ENCODE measurements at regions not wholly inside any gene's neighbourhood (a gene's known extent, or its start where the extent isn't known, plus 50 kb on each side); places are given as distances from the start of the nearest gene placed in this dataset.

DNA sequence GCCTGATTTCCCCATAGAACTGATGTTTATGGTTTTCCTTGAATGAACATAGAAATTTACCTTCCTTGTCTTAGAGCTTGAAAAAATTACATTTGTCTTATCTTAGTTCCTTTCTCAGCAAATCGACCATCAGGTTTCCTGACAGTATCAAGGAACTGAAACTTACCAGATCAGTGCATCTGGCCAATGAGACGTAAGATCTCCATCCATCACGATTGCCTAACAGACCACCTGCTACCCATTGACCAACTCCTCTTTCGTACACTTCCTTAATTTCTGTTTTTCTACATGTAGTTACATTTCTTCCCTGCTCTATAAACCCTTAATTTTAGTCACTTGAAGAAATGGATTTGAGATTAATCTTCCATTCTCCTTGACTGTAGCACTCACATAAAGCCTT lies 57.4 kb upstream of the TMPRSS15 start:
- 80 to 85% methylated on average over 4 of the region's 4 CpGs for WGBS, 2 donors
- no peak overlapping the region for H3K27ac ChIP-seq
- H3K9me3 ChIP-seq = no peaks in the 10 kb centered on the region
- intact Hi-C loops (cut with DNase I; ENCODE audit: low total_unique reads) = no loop called here
- H3K4me3 ChIP-seq = no peak overlapping the region
- no peaks in the 10 kb centered on the region for H3K36me3 ChIP-seq (ENCODE audit: low read depth, missing control alignments)
- no peaks in the 10 kb centered on the region for H3K27me3 ChIP-seq
- DNase-seq = no peak
- H3K4me1 ChIP-seq = no peaks in the 10 kb centered on the region
- TF ChIP-seq CTCF (IDR thresholded peaks at IDR 0.05) (no peak), POLR2A (IDR thresholded peaks at IDR 0.05) (no peak)

DNA sequence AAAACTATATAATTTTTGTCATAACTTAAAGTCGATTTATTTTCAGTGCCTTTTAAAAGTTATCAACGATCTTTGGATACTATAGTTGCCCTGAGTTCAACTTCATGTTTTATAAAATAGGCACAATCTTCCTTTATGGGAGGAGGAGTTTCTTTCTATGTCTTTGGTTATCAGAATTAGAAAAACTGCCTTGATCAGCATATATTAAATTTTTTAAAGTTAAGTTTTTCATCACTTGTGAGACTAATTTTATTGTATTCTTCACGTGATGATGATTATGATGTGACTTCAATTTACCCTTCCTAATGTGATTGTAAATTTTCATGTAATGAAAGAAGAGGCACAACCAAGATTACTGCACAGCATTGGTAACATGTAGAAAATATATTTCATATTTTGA lies 58.2 kb upstream of the TMPRSS15 start:
- intact Hi-C loops (cut with DNase I; ENCODE audit: low total_unique reads) = no loop called here
- TF ChIP-seq CTCF (IDR thresholded peaks at IDR 0.05) (no peak), POLR2A (IDR thresholded peaks at IDR 0.05) (no peak)
- H3K4me1 ChIP-seq = no peaks in the 10 kb centered on the region
- H3K4me3 ChIP-seq = no peak overlapping the region
- no peaks in the 10 kb centered on the region for H3K36me3 ChIP-seq (ENCODE audit: low read depth, missing control alignments)
- no peaks in the 10 kb centered on the region for H3K27me3 ChIP-seq
- no peaks in the 10 kb centered on the region for H3K9me3 ChIP-seq
- no peak overlapping the region for H3K27ac ChIP-seq
- WGBS, 2 donors = 60 to 63% methylated on average over 3 of the region's 3 CpGs
- no peak for DNase-seq

- no peak for DNase-seq
- H3K4me3 ChIP-seq = no peak overlapping the region
- no peaks in the 10 kb centered on the region for H3K27me3 ChIP-seq
- H3K27ac ChIP-seq = no peak overlapping the region
- no peak for TF ChIP-seq CTCF (IDR thresholded peaks at IDR 0.05)
- H3K36me3 ChIP-seq (ENCODE audit: low read depth, missing control alignments) = no peaks in the 10 kb centered on the region
- WGBS, 2 donors = 54 to 72% methylated on average over 2 of the region's 2 CpGs
- no peaks in the 10 kb centered on the region for H3K4me1 ChIP-seq
- intact Hi-C loops (cut with DNase I; ENCODE audit: low total_unique reads) = no loop called here
- H3K9me3 ChIP-seq = no peaks in the 10 kb centered on the region
Observed at GRCh38 chr21:18467715-18468114, 64.1 kb upstream of the TMPRSS15 start.

DNA sequence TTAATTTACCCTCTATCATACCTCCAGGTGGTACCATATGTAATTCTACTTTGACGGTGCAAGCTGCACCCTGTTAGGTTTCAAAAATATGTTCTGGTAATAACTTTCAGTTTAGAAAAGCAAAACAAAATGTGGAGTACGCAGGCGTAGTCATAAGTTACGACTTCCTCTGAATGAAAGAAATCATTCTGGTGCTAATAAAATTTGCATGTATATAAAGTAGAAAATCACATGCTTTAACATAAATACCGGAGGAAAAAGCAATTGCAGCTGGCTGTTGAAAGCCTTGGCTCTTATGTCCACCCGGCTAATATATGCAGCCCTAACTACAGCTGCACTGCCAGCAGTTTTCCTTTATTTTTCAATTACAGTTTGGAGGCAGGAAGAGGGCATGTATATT lies 65.2 kb upstream of the TMPRSS15 start:
- Histone ChIP-seq H3K36me3 (ENCODE audit: low read depth, missing control alignments) (no peaks in the 10 kb centered on the region), H3K27ac (no peak overlapping the region), H3K4me1 (no peaks in the 10 kb centered on the region), H3K4me3 (no peak overlapping the region), H3K27me3 (no peaks in the 10 kb centered on the region), H3K9me3 (no peaks in the 10 kb centered on the region)
- WGBS, 2 donors = 42 to 51% methylated on average over 6 of the region's 6 CpGs
- intact Hi-C loops (cut with DNase I; ENCODE audit: low total_unique reads) = no loop called here
- DNase-seq = no peak
- no peak for TF ChIP-seq CTCF (IDR thresholded peaks at IDR 0.05)
- TF ChIP-seq POLR2A (IDR thresholded peaks at IDR 0.05) = no peak

DNA sequence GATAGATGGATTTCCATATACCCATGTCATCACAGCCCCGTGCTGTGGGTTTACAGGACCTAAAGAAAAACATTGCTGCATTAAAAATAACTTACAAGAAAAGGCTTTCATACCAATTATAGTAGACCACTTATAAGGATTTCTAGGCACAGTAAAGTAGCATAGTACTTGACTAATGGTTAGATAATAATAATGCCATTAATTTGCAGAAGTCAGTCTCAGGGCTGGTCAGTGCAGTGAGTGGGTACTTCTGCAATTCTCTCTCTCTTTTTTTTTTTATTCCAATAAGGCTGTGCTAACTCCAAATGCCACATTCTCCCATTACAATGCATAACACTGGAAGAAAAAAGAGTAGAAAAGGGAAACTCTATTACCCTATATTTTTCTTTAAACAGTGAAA lies 73.1 kb upstream of the TMPRSS15 start:
- intact Hi-C loops (cut with DNase I; ENCODE audit: low total_unique reads) = no loop called here
- no peaks in the 10 kb centered on the region for H3K4me1 ChIP-seq

More for the DNA sequence above, 73.1 kb upstream of the TMPRSS15 start:
- Histone ChIP-seq H3K27me3 (no peaks in the 10 kb centered on the region), H3K4me3 (no peak overlapping the region), H3K27ac (no peak overlapping the region), H3K9me3 (no peaks in the 10 kb centered on the region), H3K36me3 (ENCODE audit: low read depth, missing control alignments) (no peaks in the 10 kb centered on the region)
- TF ChIP-seq POLR2A (IDR thresholded peaks at IDR 0.05) = no peak
- TF ChIP-seq CTCF (IDR thresholded peaks at IDR 0.05) = no peak
- no peak for DNase-seq
- WGBS, 2 donors = 88 to 91% methylated on average over 1 of the region's 1 CpG
